ENCODE measurements at regions not wholly inside any gene's neighbourhood (a gene's known extent, or its start where the extent isn't known, plus 50 kb on each side); places are given as distances from the start of the nearest gene placed in this dataset.

DNA sequence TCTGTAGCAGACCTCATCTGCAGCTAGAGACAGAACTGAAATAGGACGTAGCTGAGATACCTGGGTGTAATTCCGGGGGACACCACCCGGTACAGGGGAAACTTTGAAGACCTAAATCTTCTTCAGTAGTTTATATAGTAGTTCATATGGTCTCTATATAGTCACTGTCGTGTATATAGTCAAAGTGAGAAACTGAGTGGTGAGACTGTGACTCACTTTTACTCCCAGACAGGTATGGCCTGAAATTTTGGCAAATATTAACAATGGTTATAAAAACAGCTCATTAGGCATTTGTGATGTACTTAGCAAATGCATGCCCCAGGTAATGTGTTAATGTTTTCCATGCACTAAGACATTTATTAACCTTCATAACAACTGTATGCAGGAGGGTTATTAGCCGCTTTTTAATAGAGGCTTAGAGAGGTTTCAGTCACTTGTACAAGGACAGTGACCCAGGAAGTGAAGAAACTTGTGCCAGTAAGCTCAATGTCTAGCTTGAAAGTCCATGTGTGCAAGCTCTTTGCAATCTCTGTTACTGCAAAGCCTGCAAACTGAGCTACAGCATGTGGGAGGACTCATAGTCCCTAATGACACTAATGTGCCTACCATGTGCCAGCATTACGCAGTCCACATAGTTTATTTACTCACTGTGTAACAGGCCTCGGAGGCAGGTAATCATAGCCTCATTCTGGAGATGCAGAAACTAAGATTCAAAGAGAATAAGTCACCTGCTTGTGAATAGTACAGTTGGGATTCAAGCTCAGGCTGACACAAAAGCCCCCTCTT lies 165.4 kb upstream of the CHD6 start:
- TF ChIP-seq, protein P1, sequence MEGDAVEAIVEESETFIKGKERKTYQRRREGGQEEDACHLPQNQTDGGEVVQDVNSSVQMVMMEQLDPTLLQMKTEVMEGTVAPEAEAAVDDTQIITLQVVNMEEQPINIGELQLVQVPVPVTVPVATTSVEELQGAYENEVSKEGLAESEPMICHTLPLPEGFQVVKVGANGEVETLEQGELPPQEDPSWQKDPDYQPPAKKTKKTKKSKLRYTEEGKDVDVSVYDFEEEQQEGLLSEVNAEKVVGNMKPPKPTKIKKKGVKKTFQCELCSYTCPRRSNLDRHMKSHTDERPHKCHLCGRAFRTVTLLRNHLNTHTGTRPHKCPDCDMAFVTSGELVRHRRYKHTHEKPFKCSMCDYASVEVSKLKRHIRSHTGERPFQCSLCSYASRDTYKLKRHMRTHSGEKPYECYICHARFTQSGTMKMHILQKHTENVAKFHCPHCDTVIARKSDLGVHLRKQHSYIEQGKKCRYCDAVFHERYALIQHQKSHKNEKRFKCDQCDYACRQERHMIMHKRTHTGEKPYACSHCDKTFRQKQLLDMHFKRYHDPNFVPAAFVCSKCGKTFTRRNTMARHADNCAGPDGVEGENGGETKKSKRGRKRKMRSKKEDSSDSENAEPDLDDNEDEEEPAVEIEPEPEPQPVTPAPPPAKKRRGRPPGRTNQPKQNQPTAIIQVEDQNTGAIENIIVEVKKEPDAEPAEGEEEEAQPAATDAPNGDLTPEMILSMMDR (IDR thresholded peaks at IDR 0.05) = no peak
- TF ChIP-seq POLR2A (IDR thresholded peaks at IDR 0.05) = no peak

All from heart left ventricle (tissue), 13 donors.